ENCODE measurements at regions not wholly inside any gene's neighbourhood (a gene's known extent, or its start where the extent isn't known, plus 50 kb on each side); places are given as distances from the start of the nearest gene placed in this dataset.
A peak's percentile ranks its signal among the peaks of the same experiment; 100 is the strongest.

GRCh38 chr4:54558889-54559677 lies 98.7 kb upstream of the KIT start:
- Histone ChIP-seq H3K4me3 (no peak overlapping the region), H3K4me1 (replicated peaks in 1 of 2; ENCODE audit: control insufficient read depth in 2 of 2, insufficient read depth in 2 of 2, low read length in 2 of 2) (no peaks in the 10 kb centered on the region; a peak in 1 of 5 replicates), H2AFZ (ENCODE audit: low read depth, low read length) (no peak overlapping the region), H3K27ac (ENCODE audit: extremely low read depth, low read depth, low read length) (no peak overlapping the region), H3K9me3 (replicated peaks; ENCODE audit: control insufficient read depth, insufficient read depth, low read depth, low read length) (no peaks in the 10 kb centered on the region), H3K27me3 (ENCODE audit: control insufficient read depth in 2 of 2, insufficient read depth in 2 of 2, low read length in 2 of 2) (no peaks in the 10 kb centered on the region), H3K36me3 (ENCODE audit: control insufficient read depth, insufficient read depth, low read length) (no peaks in the 10 kb centered on the region), H3K4me2 (ENCODE audit: insufficient read depth, low read length) (no peak overlapping the region), H3K79me2 (ENCODE audit: control insufficient read depth, insufficient read depth, low read length) (no peaks in the 10 kb centered on the region), H3K9ac (ENCODE audit: insufficient read depth in 1 of 2, low read depth in 2 of 2, low read length in 2 of 2) (no peak overlapping the region), H4K20me1 (replicated peaks; ENCODE audit: control insufficient read depth, insufficient read depth, low read length) (no peaks in the 10 kb centered on the region; the same call in 1 of the 2 replicates), H3K9me1 (ENCODE audit: control insufficient read depth, insufficient read depth, low read length) (no peaks in the 10 kb centered on the region)
- no TSS peak for BruUV-seq (replicated peaks)
- CTCF ChIA-PET (ENCODE audit: low intra/inter-chr PET ratio) = no interaction called here
- TF ChIP-seq CBX2 (IDR thresholded peaks at IDR 0.05; ENCODE audit: insufficient read depth, low read length, poor library complexity, severe bottlenecking) (no peak), KDM2B (CRISPR knock-in tag; IDR thresholded peaks at IDR 0.05) (no peak), MEF2D (tag; conservative IDR thresholded peaks at IDR 0.05; ENCODE audit: low read depth) (no peak), RNF2 (IDR thresholded peaks at IDR 0.05) (no peak), BRD9 (IDR thresholded peaks at IDR 0.05; ENCODE audit: low read depth, partially characterized antibody) (no peak)
- in situ Hi-C loops (cut with MboI) (no loop called here), intact Hi-C loops (cut with micrococcal nuclease) (no loop called here)
- POLR2A ChIA-PET = interaction anchor here (1.0 kb wide), 1 partner anchor 17 kb away, joined by 3 read pairs; no protein-coding TSS in a partner anchor
- no peak for DNase-seq (ENCODE audit: extremely low read depth in 1 of 4, low spot score in 3 of 4)
- no peak for FAIRE-seq
- 46% methylated on average over 2 of the region's 2 CpGs for WGBS (ENCODE audit: insufficient coverage, low coverage, missing lambda C conversion rate)
- ATAC-seq = no peak

GRCh38 chr4:54560513-54560912 lies 97.2 kb upstream of the KIT start:
- Histone ChIP-seq H4K20me1 (replicated peaks; ENCODE audit: control insufficient read depth, insufficient read depth, low read length) (no peaks in the 10 kb centered on the region; the same call in 1 of the 2 replicates), H3K36me3 (ENCODE audit: control insufficient read depth, insufficient read depth, low read length) (no peaks in the 10 kb centered on the region), H3K27ac (ENCODE audit: extremely low read depth, low read depth, low read length) (no peak overlapping the region), H3K27me3 (ENCODE audit: control insufficient read depth in 2 of 2, insufficient read depth in 2 of 2, low read length in 2 of 2) (no peaks in the 10 kb centered on the region), H3K79me2 (ENCODE audit: control insufficient read depth, insufficient read depth, low read length) (no peaks in the 10 kb centered on the region), H2AFZ (ENCODE audit: low read depth, low read length) (0 out of 2 replicates have a peak overlapping the region, but pooled peaks have one; percentile 2), H3K9me1 (ENCODE audit: control insufficient read depth, insufficient read depth, low read length) (no peaks in the 10 kb centered on the region), H3K4me2 (ENCODE audit: insufficient read depth, low read length) (no peak overlapping the region), H3K9me3 (replicated peaks; ENCODE audit: control insufficient read depth, insufficient read depth, low read depth, low read length) (no peaks in the 10 kb centered on the region), H3K9ac (ENCODE audit: insufficient read depth in 1 of 2, low read depth in 2 of 2, low read length in 2 of 2) (no peak overlapping the region), H3K4me1 (replicated peaks in 1 of 2; ENCODE audit: control insufficient read depth in 2 of 2, insufficient read depth in 2 of 2, low read length in 2 of 2) (no peaks in the 10 kb centered on the region; a peak in 1 of 5 replicates), H3K4me3 (no peak overlapping the region)
- WGBS (ENCODE audit: insufficient coverage, low coverage, missing lambda C conversion rate) = 63% methylated on average over 4 of the region's 4 CpGs
- TF ChIP-seq NR1H2 (CRISPR knock-in tag; IDR thresholded peaks at IDR 0.05) (no peak), PRDM10 (IDR thresholded peaks at IDR 0.05; ENCODE audit: partially characterized antibody) (peak; percentile 55)
- no peak for DNase-seq (ENCODE audit: extremely low read depth in 1 of 4, low spot score in 3 of 4)
- ATAC-seq = no peak
- FAIRE-seq = no peak
- intact Hi-C loops (cut with micrococcal nuclease) (no loop called here), in situ Hi-C loops (cut with MboI) (no loop called here)
- ChIA-PET POLR2A (no interaction called here), CTCF (ENCODE audit: low intra/inter-chr PET ratio) (no interaction called here)
- BruUV-seq (replicated peaks) = no TSS peak
